Neutrophil (primary cell): ENCODE measurements at regions not wholly inside any gene's neighbourhood (a gene's known extent, or its start where the extent isn't known, plus 50 kb on each side); places are given as distances from the start of the nearest gene placed in this dataset.

Source experiments
- H3K27ac ChIP-seq: fragments of 200-600 bp; sonication (generic); 2 replicates; pipeline ENCODE4 v1.5.1; 2016; ENCODE audit warnings: mild to moderate bottlenecking, moderate library complexity
- H3K27me3 ChIP-seq: fragments of 200-600 bp; sonication (generic); 2 replicates; pipeline ENCODE4 v1.6.0; 2016; ENCODE audit warnings: mild to moderate bottlenecking
- H3K36me3 ChIP-seq: fragments of 200-600 bp; sonication (generic); 2 replicates; pipeline ENCODE4 v1.5.1; 2017
- H3K4me1 ChIP-seq, 2 experiments: fragments of 200-600 bp in 1 of 2; sonication (generic) in 1 of 2; 1 replicate in 1 of 2; 2 replicates in 1 of 2; pipeline versions ENCODE4 v1.5.1 to v1.6.1; 2013 to 2016; ENCODE audit warnings: low read depth in 1 of 2, low read length in 1 of 2, mild to moderate bottlenecking in 1 of 2, moderate library complexity in 1 of 2; ENCODE audit not compliant: control insufficient read depth in 1 of 2, insufficient read depth in 1 of 2
- H3K4me3 ChIP-seq, 2 experiments: fragments of 200-600 bp in 1 of 2; sonication (generic) in 1 of 2; 1 replicate in 1 of 2; 2 replicates in 1 of 2; pipeline ENCODE4 v1.5.1; 2013 to 2016; ENCODE audit warnings: low read depth in 1 of 2, low read length in 1 of 2, mild to moderate bottlenecking in 1 of 2, moderate library complexity in 1 of 2
- H3K9me3 ChIP-seq: fragments of 200-600 bp; sonication (generic); 2 replicates; pipeline ENCODE4 v1.5.1; 2016
- CTCF ChIP-seq: fragments of 200-600 bp; sonication (generic); IDR thresholded peaks from 2 replicates; pipeline ENCODE4 v1.5.1; 2016; ENCODE audit warnings: antibody characterized with exemption

GRCh38 chr4:176885224-176885623, 92.5 kb upstream of the VEGFC start:
- no peak for TF ChIP-seq CTCF
- Histone ChIP-seq H3K36me3 (no peaks in the 10 kb centered on the region), H3K27ac (no peak overlapping the region), H3K4me1 (no peaks in the 10 kb centered on the region), H3K4me3 (no peak overlapping the region), H3K27me3 (no peaks in the 10 kb centered on the region), H3K9me3 (no peaks in the 10 kb centered on the region)

- Histone ChIP-seq H3K4me3 (no peak overlapping the region), H3K27me3 (no peaks in the 10 kb centered on the region), H3K9me3 (no peaks in the 10 kb centered on the region), H3K27ac (no peak overlapping the region), H3K4me1 (no peaks in the 10 kb centered on the region), H3K36me3 (no peaks in the 10 kb centered on the region)
- no peak for TF ChIP-seq CTCF
These were observed 93.4 kb upstream of the VEGFC start for GRCh38 chr4:176886135-176886534.

- H3K27me3 ChIP-seq: no peaks in the 10 kb centered on the region
- no peak for TF ChIP-seq CTCF
- no peak overlapping the region for H3K27ac ChIP-seq
- no peaks in the 10 kb centered on the region for H3K36me3 ChIP-seq
- no peaks in the 10 kb centered on the region for H3K4me1 ChIP-seq
- no peak overlapping the region for H3K4me3 ChIP-seq
- no peaks in the 10 kb centered on the region for H3K9me3 ChIP-seq
These were observed 97.1 kb upstream of the VEGFC start for GRCh38 chr4:176889776-176890175.

GRCh38 chr4:176894498-176894897, 101.8 kb upstream of the VEGFC start:
- Histone ChIP-seq H3K27ac (no peak overlapping the region), H3K36me3 (no peaks in the 10 kb centered on the region), H3K9me3 (no peaks in the 10 kb centered on the region), H3K4me3 (no peak overlapping the region), H3K4me1 (no peaks in the 10 kb centered on the region), H3K27me3 (no peaks in the 10 kb centered on the region)
- no peak for TF ChIP-seq CTCF

- Histone ChIP-seq H3K9me3 (no peaks in the 10 kb centered on the region), H3K27me3 (no peaks in the 10 kb centered on the region), H3K4me1 (no peaks in the 10 kb centered on the region), H3K27ac (no peak overlapping the region), H3K36me3 (no peaks in the 10 kb centered on the region), H3K4me3 (no peak overlapping the region)
- TF ChIP-seq CTCF: no peak
These were observed 103.5 kb upstream of the VEGFC start for GRCh38 chr4:176896211-176896610.

- no peaks in the 10 kb centered on the region for H3K36me3 ChIP-seq
- H3K4me3 ChIP-seq: no peak overlapping the region
- H3K27me3 ChIP-seq: no peaks in the 10 kb centered on the region
- TF ChIP-seq CTCF: no peak
- no peak overlapping the region for H3K27ac ChIP-seq
- no peaks in the 10 kb centered on the region for H3K4me1 ChIP-seq
- H3K9me3 ChIP-seq: no peaks in the 10 kb centered on the region
These were observed 104.5 kb upstream of the VEGFC start for GRCh38 chr4:176897226-176897625.
